K562 (cell line): ENCODE measurements at regions not wholly inside any gene's neighbourhood (a gene's known extent, or its start where the extent isn't known, plus 50 kb on each side); places are given as distances from the start of the nearest gene placed in this dataset.
A peak's percentile ranks its signal among the peaks of the same experiment; 100 is the strongest.

Experiments
- ATAC-seq: fragments of 200-7000 bp; cut with Tn5 transposase; 3 replicates; pipeline ENCODE4 v1.9.1; 2020; ENCODE audit warnings: moderate library complexity
- BruUV-seq: library from RNA; stranded (reverse); fragments of 400-500 nt; replicated peaks from 2 replicates; lab custom pipeline; 2021; lab: Mats Ljungman, UMichigan
- CTCF ChIA-PET: fragments of 300-600 bp; formaldehyde crosslinking; extraction: SDS; loops from one replicate; lab custom pipeline; 2021; ENCODE audit warnings: low intra/inter-chr PET ratio; lab: Yijun Ruan, JAX
- POLR2A ChIA-PET: fragments of 300-600, 350-650 bp; sonication (Branson Sonifier 250); formaldehyde crosslinking; extraction: SDS; loops from one replicate; lab custom pipeline; 2021; ENCODE audit warnings: antibody characterized with exemption, inconsistent platforms; lab: Yijun Ruan, JAX
- DNase-seq, 4 experiments: peaks; one replicate each; pipeline versions ENCODE4 v3.0.0 to v3.0.0-alpha.2; 2011 to 2018; ENCODE audit warnings: low spot score in 3 of 4, mixed read lengths in 3 of 4; ENCODE audit errors: extremely low read depth in 1 of 4
- FAIRE-seq: peaks from 2 replicates; lab custom pipeline; 2011; peaks lifted over from hg19 to GRCh38; lab: Jason Lieb, UNC
- H2AFZ ChIP-seq: 2 replicates; pipeline ENCODE4 v1.6.0; 2011; ENCODE audit warnings: low read depth, low read length, control low read depth, inconsistent platforms
- H3K27ac ChIP-seq: fragments of 200-600 bp; 3 replicates; pipeline ENCODE4 v1.8.0; 2011; ENCODE audit warnings: low read depth, mild to moderate bottlenecking, control low read depth, inconsistent platforms, low read length, moderate library complexity, mixed read lengths; ENCODE audit errors: extremely low read depth
- H3K27me3 ChIP-seq, 2 experiments: fragments of 300-600 bp in 1 of 2; 2 replicates in 1 of 2; 3 replicates in 1 of 2; pipeline versions ENCODE4 v1.6.0 to v1.8.0; 2011; ENCODE audit warnings: inconsistent platforms in 2 of 2, low read length in 2 of 2, mild to moderate bottlenecking in 1 of 2, mixed read lengths in 1 of 2, moderate library complexity in 1 of 2; ENCODE audit not compliant: control insufficient read depth in 2 of 2, insufficient read depth in 2 of 2
- H3K36me3 ChIP-seq: fragments of 300-600 bp; 3 replicates; pipeline ENCODE4 v1.8.0; 2011; ENCODE audit warnings: mild to moderate bottlenecking, low read length, inconsistent platforms; ENCODE audit not compliant: control insufficient read depth, insufficient read depth
- H3K4me1 ChIP-seq, 2 experiments: fragments of 200-600 bp in 1 of 2; replicated peaks in 1 of 2; 2 replicates in 1 of 2; 3 replicates in 1 of 2; pipeline versions ENCODE4 v1.5.1 to v1.8.0; 2011; ENCODE audit warnings: inconsistent platforms in 2 of 2, low read length in 2 of 2, mild to moderate bottlenecking in 1 of 2, mixed read lengths in 1 of 2, moderate library complexity in 1 of 2; ENCODE audit not compliant: control insufficient read depth in 2 of 2, insufficient read depth in 2 of 2
- H3K4me2 ChIP-seq: 2 replicates; pipeline ENCODE4 v1.6.1; 2011; ENCODE audit warnings: low read length, control low read depth, inconsistent platforms, mixed read lengths; ENCODE audit not compliant: insufficient read depth
- H3K4me3 ChIP-seq: fragments of 200-600 bp; sonication (generic), shearing (Covaris generic); 2 replicates; pipeline ENCODE4 v1.5.1; 2016; ENCODE audit warnings: control low read depth, inconsistent platforms
- H3K79me2 ChIP-seq: fragments of 200-600 bp; 3 replicates; pipeline ENCODE4 v1.8.0; 2011; ENCODE audit warnings: low read length, inconsistent platforms; ENCODE audit not compliant: control insufficient read depth, insufficient read depth
- H3K9ac ChIP-seq, 2 experiments: 2 replicates each; pipeline versions ENCODE4 v1.6.0 to v1.6.1; 2011; ENCODE audit warnings: low read depth in 2 of 2, low read length in 2 of 2, control low read depth in 1 of 2, inconsistent platforms in 1 of 2, mild to moderate bottlenecking in 1 of 2, mixed read lengths in 1 of 2; ENCODE audit not compliant: insufficient read depth in 1 of 2
- H3K9me1 ChIP-seq: one replicate; pipeline ENCODE4 v1.6.0; 2011; ENCODE audit warnings: inconsistent platforms, mild to moderate bottlenecking, low read length, moderate library complexity; ENCODE audit not compliant: control insufficient read depth, insufficient read depth
- H3K9me3 ChIP-seq: replicated peaks from 2 replicates; pipeline ENCODE4 v1.5.1; 2011; ENCODE audit warnings: low read depth, low read length, inconsistent platforms; ENCODE audit not compliant: control insufficient read depth, insufficient read depth
- H4K20me1 ChIP-seq: replicated peaks from 2 replicates; pipeline ENCODE4 v1.6.1; 2011; ENCODE audit warnings: low read length, inconsistent platforms, mixed read lengths; ENCODE audit not compliant: control insufficient read depth, insufficient read depth
- RAD21 ChIP-seq, 2 experiments: fragments of 250-450 bp in 1 of 2; fragments of 450-650 bp in 1 of 2; sonication (Bioruptor Pico) in 1 of 2; formaldehyde crosslinking in 1 of 2; IDR thresholded peaks in 1 of 2; conservative IDR thresholded peaks in 1 of 2; 2 replicates each; pipeline versions ENCODE4 v1.4.0 to v1.8.0; 2020 to 2022; ENCODE audit warnings: mild to moderate bottlenecking in 2 of 2, moderate library complexity in 1 of 2
- RAD51 ChIP-seq: fragments of 450-650 bp; IDR thresholded peaks from 2 replicates; pipeline ENCODE4 v1.7.1; 2016; ENCODE audit warnings: low read depth, mild to moderate bottlenecking, borderline replicate concordance
- RBM15 ChIP-seq: fragments of 200-400 bp; formaldehyde crosslinking; IDR thresholded peaks from 2 replicates; pipeline ENCODE4 v1.6.1; 2018; ENCODE audit warnings: mild to moderate bottlenecking, low read length, moderate library complexity; ENCODE audit not compliant: insufficient read depth
- SMC3 ChIP-seq: conservative IDR thresholded peaks from 2 replicates; pipeline ENCODE4 v1.6.1; 2011; ENCODE audit warnings: low read depth, low read length, improper control_type of control experiment; ENCODE audit not compliant: insufficient read depth
- U2AF1 ChIP-seq: fragments of 200-400 bp; formaldehyde crosslinking; optimal IDR thresholded peaks from 2 replicates; pipeline ENCODE3; 2017; ENCODE audit warnings: mild to moderate bottlenecking, low read depth, low read length, moderate library complexity
- WGBS: fragments of 100-300 bp; shearing (Covaris generic); methylation state at CpG from one replicate; pipeline ENCODE4 v1.1.6; 2016; ENCODE audit warnings: low coverage, mixed read lengths; ENCODE audit not compliant: insufficient coverage; ENCODE audit errors: missing lambda C conversion rate; 5-methylcytosine and 5-hydroxymethylcytosine counted together
- in situ Hi-C: fragments of 300-500 bp; cut with MboI; formaldehyde crosslinking; loops from 4 replicates; pipeline ENCODE4 v1.15.0; 2018; ENCODE audit warnings: inconsistent platforms, mixed read lengths
- intact Hi-C: fragments of 100-400 bp; cut with micrococcal nuclease; formaldehyde crosslinking; loops from 2 replicates; pipeline ENCODE4 v1.14.2; 2022
- TF ChIP-seq, protein P1 (sequence below): sonication (generic); formaldehyde crosslinking; IDR thresholded peaks from 2 replicates; pipeline ENCODE4 v1.8.0; 2022; ENCODE audit warnings: mild to moderate bottlenecking, missing genetic modification reagents
- TF ChIP-seq, protein P2 (sequence below), 3 experiments: IDR thresholded peaks in 2 of 3; conservative IDR thresholded peaks in 1 of 3; 2 replicates each; pipeline ENCODE4 v1.5.1; 2011 to 2012; ENCODE audit warnings: low read length in 3 of 3, mild to moderate bottlenecking in 3 of 3, control low read depth in 2 of 3, improper control_type of control experiment in 1 of 3, inconsistent platforms in 1 of 3, low read depth in 1 of 3, mixed read lengths in 1 of 3, moderate library complexity in 1 of 3; ENCODE audit not compliant: insufficient read depth in 2 of 3

- no peak for TF ChIP-seq U2AF1
Measured at GRCh38 chr4:186473933-186474332, 81.4 kb downstream of the MTNR1A start (continued).

- Histone ChIP-seq H3K79me2 (no peaks in the 10 kb centered on the region), H4K20me1 (no peaks in the 10 kb centered on the region; the same call in 1 of the 2 replicates), H3K9ac (no peak overlapping the region), H3K4me2 (no peak overlapping the region), H3K27me3 (no peaks in the 10 kb centered on the region), H2AFZ (no peak overlapping the region), H3K4me3 (no peak overlapping the region), H3K4me1 (no peaks in the 10 kb centered on the region; a peak in 1 of 5 replicates), H3K9me1 (no peaks in the 10 kb centered on the region), H3K27ac (no peak overlapping the region), H3K9me3 (no peaks in the 10 kb centered on the region), H3K36me3 (no peaks in the 10 kb centered on the region; the same call in 2 of the 3 replicates)
- no TSS peak for BruUV-seq
- CTCF ChIA-PET: interaction anchor here (0.6 to 0.8 kb wide), 3 partner anchors 94 to 118 kb away, joined by 3 to 6 read pairs (median 3); no protein-coding TSS in a partner anchor
- intact Hi-C loops: loop anchor here (1.0 kb wide), 1 partner anchor 114 kb away; no protein-coding TSS in a partner anchor
- WGBS: 33% methylated on average over 4 of the region's 4 CpGs
- ATAC-seq: peak; percentile 47
- in situ Hi-C loops: no loop called here
- FAIRE-seq: peak; percentile 86
- POLR2A ChIA-PET: no interaction called here
- DNase-seq: peak in 3 of 4 experiments; percentile 13 to 21 (median 13)
- peak; percentile 28; the same call in 1 of the 2 replicates for TF ChIP-seq SMC3
- TF ChIP-seq, protein P1, sequence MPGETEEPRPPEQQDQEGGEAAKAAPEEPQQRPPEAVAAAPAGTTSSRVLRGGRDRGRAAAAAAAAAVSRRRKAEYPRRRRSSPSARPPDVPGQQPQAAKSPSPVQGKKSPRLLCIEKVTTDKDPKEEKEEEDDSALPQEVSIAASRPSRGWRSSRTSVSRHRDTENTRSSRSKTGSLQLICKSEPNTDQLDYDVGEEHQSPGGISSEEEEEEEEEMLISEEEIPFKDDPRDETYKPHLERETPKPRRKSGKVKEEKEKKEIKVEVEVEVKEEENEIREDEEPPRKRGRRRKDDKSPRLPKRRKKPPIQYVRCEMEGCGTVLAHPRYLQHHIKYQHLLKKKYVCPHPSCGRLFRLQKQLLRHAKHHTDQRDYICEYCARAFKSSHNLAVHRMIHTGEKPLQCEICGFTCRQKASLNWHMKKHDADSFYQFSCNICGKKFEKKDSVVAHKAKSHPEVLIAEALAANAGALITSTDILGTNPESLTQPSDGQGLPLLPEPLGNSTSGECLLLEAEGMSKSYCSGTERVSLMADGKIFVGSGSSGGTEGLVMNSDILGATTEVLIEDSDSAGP: no peak
- TF ChIP-seq, protein P2, sequence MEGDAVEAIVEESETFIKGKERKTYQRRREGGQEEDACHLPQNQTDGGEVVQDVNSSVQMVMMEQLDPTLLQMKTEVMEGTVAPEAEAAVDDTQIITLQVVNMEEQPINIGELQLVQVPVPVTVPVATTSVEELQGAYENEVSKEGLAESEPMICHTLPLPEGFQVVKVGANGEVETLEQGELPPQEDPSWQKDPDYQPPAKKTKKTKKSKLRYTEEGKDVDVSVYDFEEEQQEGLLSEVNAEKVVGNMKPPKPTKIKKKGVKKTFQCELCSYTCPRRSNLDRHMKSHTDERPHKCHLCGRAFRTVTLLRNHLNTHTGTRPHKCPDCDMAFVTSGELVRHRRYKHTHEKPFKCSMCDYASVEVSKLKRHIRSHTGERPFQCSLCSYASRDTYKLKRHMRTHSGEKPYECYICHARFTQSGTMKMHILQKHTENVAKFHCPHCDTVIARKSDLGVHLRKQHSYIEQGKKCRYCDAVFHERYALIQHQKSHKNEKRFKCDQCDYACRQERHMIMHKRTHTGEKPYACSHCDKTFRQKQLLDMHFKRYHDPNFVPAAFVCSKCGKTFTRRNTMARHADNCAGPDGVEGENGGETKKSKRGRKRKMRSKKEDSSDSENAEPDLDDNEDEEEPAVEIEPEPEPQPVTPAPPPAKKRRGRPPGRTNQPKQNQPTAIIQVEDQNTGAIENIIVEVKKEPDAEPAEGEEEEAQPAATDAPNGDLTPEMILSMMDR (IDR thresholded peaks at IDR 0.05 in 2 of 3, conservative IDR thresholded peaks at IDR 0.05 in 1 of 3; ENCODE audit: insufficient read depth in 2 of 3, low read depth in 1 of 3, low read length in 3 of 3): peak; percentile 37 to 67 (median 64)
- peak; percentile 40 to 50; a peak in 3 of 4 replicates for TF ChIP-seq RAD21 (CRISPR knock-in tag; conservative IDR thresholded peaks at IDR 0.05 in 1 of 2, IDR thresholded peaks at IDR 0.05 in 1 of 2)
- TF ChIP-seq RAD51: no peak
- no peak for TF ChIP-seq RBM15
Measured at GRCh38 chr4:186472948-186473347, 82.4 kb downstream of the MTNR1A start.
